ENCODE measurements at regions not wholly inside any gene's neighbourhood (a gene's known extent, or its start where the extent isn't known, plus 50 kb on each side); places are given as distances from the start of the nearest gene placed in this dataset.

- Histone ChIP-seq H3K4me3 (ENCODE audit: low read depth, low read length) (no peak overlapping the region), H3K27me3 (no peaks in the 10 kb centered on the region), H3K4me1 (no peaks in the 10 kb centered on the region), H3K36me3 (no peaks in the 10 kb centered on the region), H3K9me3 (no peaks in the 10 kb centered on the region)
- DNase-seq: peak; percentile 11
- peak; percentile 70 for TF ChIP-seq CTCF (IDR thresholded peaks at IDR 0.05; ENCODE audit: low read depth, low read length)
Measured at GRCh38 chr1:95916616-95917015, 682.6 kb downstream of the RWDD3 start.

GRCh38 chr1:95924684-95925083 lies 690.7 kb downstream of the RWDD3 start:
- H3K36me3 ChIP-seq: no peaks in the 10 kb centered on the region
- no peak overlapping the region for H3K4me3 ChIP-seq (ENCODE audit: low read depth, low read length)
- no peaks in the 10 kb centered on the region for H3K27me3 ChIP-seq
- no peaks in the 10 kb centered on the region for H3K4me1 ChIP-seq
- TF ChIP-seq CTCF (IDR thresholded peaks at IDR 0.05; ENCODE audit: low read depth, low read length): no peak
- no peak for DNase-seq
- no peaks in the 10 kb centered on the region for H3K9me3 ChIP-seq

- no peak for TF ChIP-seq CTCF (IDR thresholded peaks at IDR 0.05; ENCODE audit: low read depth, low read length)
- no peaks in the 10 kb centered on the region for H3K9me3 ChIP-seq
- no peak overlapping the region for H3K4me3 ChIP-seq (ENCODE audit: low read depth, low read length)
- no peaks in the 10 kb centered on the region for H3K4me1 ChIP-seq
- H3K36me3 ChIP-seq: no peaks in the 10 kb centered on the region
- DNase-seq: no peak
- no peaks in the 10 kb centered on the region for H3K27me3 ChIP-seq
Measured at GRCh38 chr1:95926331-95926730, 692.3 kb downstream of the RWDD3 start.

GRCh38 chr1:95927061-95927460 lies 693.1 kb downstream of the RWDD3 start:
- Histone ChIP-seq H3K27me3 (no peaks in the 10 kb centered on the region), H3K9me3 (no peaks in the 10 kb centered on the region), H3K4me1 (no peaks in the 10 kb centered on the region), H3K36me3 (no peaks in the 10 kb centered on the region), H3K4me3 (ENCODE audit: low read depth, low read length) (no peak overlapping the region)
- TF ChIP-seq CTCF (IDR thresholded peaks at IDR 0.05; ENCODE audit: low read depth, low read length): no peak
- no peak for DNase-seq

GRCh38 chr1:95935719-95936118 lies 701.7 kb downstream of the RWDD3 start:
- no peak for TF ChIP-seq CTCF (IDR thresholded peaks at IDR 0.05; ENCODE audit: low read depth, low read length)
- no peaks in the 10 kb centered on the region for H3K36me3 ChIP-seq
- no peaks in the 10 kb centered on the region for H3K4me1 ChIP-seq
- no peaks in the 10 kb centered on the region for H3K27me3 ChIP-seq
- DNase-seq: no peak
- H3K9me3 ChIP-seq: no peaks in the 10 kb centered on the region
- no peak overlapping the region for H3K4me3 ChIP-seq (ENCODE audit: low read depth, low read length)

GRCh38 chr1:95941121-95941798 lies 707.2 kb downstream of the RWDD3 start:
- Histone ChIP-seq H3K4me3 (ENCODE audit: low read depth, low read length) (no peak overlapping the region), H3K9me3 (no peaks in the 10 kb centered on the region), H3K36me3 (no peaks in the 10 kb centered on the region), H3K27me3 (no peaks in the 10 kb centered on the region), H3K4me1 (no peaks in the 10 kb centered on the region)
- no peak for DNase-seq
- no peak for TF ChIP-seq CTCF (IDR thresholded peaks at IDR 0.05; ENCODE audit: low read depth, low read length)
